Skeletal muscle tissue (tissue), 3 donors: ENCODE measurements at regions not wholly inside any gene's neighbourhood (a gene's known extent, or its start where the extent isn't known, plus 50 kb on each side); places are given as distances from the start of the nearest gene placed in this dataset.

Experiments
- H3K27ac ChIP-seq: one replicate; pipeline ENCODE4 v1.7.0; 2013; ENCODE audit warnings: mild to moderate bottlenecking, low read depth, low read length, inconsistent platforms
- H3K27me3 ChIP-seq, 3 donors: one replicate each; pipeline ENCODE4 v1.7.0; 2013; ENCODE audit warnings: low read length in 3 of 3; ENCODE audit not compliant: control insufficient read depth in 3 of 3, insufficient read depth in 3 of 3
- H3K36me3 ChIP-seq, 3 donors: one replicate each; pipeline ENCODE4 v1.7.0; 2013; ENCODE audit warnings: low read length in 3 of 3; ENCODE audit not compliant: control insufficient read depth in 3 of 3, insufficient read depth in 3 of 3
- H3K4me1 ChIP-seq, 3 donors: one replicate each; pipeline ENCODE4 v1.7.0; 2013; ENCODE audit warnings: low read length in 3 of 3, mild to moderate bottlenecking in 3 of 3; ENCODE audit not compliant: control insufficient read depth in 3 of 3, insufficient read depth in 3 of 3
- H3K4me3 ChIP-seq, 3 donors: one replicate each; pipeline ENCODE4 v1.7.0; 2013; ENCODE audit warnings: low read length in 3 of 3
- H3K9ac ChIP-seq, 3 donors: one replicate each; pipeline ENCODE4 v1.7.0; 2013; ENCODE audit warnings: low read length in 3 of 3, mild to moderate bottlenecking in 3 of 3, moderate library complexity in 2 of 3, low read depth in 1 of 3
- H3K9me3 ChIP-seq, 3 donors: one replicate each; pipeline ENCODE4 v1.7.0; 2013; ENCODE audit warnings: low read length in 3 of 3; ENCODE audit not compliant: control insufficient read depth in 3 of 3
- donor health status: Osteomylitis.

- Histone ChIP-seq H3K4me3 (no peak overlapping the region), H3K27me3 (peaks cover 0 to 4% (median 4%) of the 10 kb centered on the region in 3 donors), H3K9me3 (no peaks in the 10 kb centered on the region), H3K27ac (no peak overlapping the region), H3K4me1 (peaks cover 4 to 7% (median 6%) of the 10 kb centered on the region in 3 donors), H3K36me3 (no peaks in the 10 kb centered on the region), H3K9ac (no peak overlapping the region)
Measured at GRCh38 chr3:10601151-10601856, 95.9 kb upstream of the ATP2B2 start.

- no peak overlapping the region for H3K4me3 ChIP-seq
- H3K9ac ChIP-seq = no peak overlapping the region
- H3K36me3 ChIP-seq = no peaks in the 10 kb centered on the region
- H3K27ac ChIP-seq = no peak overlapping the region
- no peaks in the 10 kb centered on the region for H3K9me3 ChIP-seq
- peaks cover 0 to 4% (median 3%) of the 10 kb centered on the region in 3 donors for H3K27me3 ChIP-seq
- H3K4me1 ChIP-seq = peaks cover 4 to 7% (median 6%) of the 10 kb centered on the region in 3 donors
Measured at GRCh38 chr3:10601857-10602230, 96.5 kb upstream of the ATP2B2 start.

- peaks cover 4 to 7% (median 6%) of the 10 kb centered on the region in 3 donors for H3K4me1 ChIP-seq
- H3K4me3 ChIP-seq = no peak overlapping the region
- H3K27me3 ChIP-seq = peaks cover 0 to 5% (median 0%) of the 10 kb centered on the region in 3 donors
- no peaks in the 10 kb centered on the region for H3K9me3 ChIP-seq
- no peaks in the 10 kb centered on the region for H3K36me3 ChIP-seq
- no peak overlapping the region for H3K9ac ChIP-seq
- H3K27ac ChIP-seq = no peak overlapping the region
Measured at GRCh38 chr3:10602271-10602670, 96.9 kb upstream of the ATP2B2 start.

- H3K4me1 ChIP-seq = peaks cover 4 to 7% (median 6%) of the 10 kb centered on the region in 3 donors
- no peak overlapping the region for H3K4me3 ChIP-seq
- no peaks in the 10 kb centered on the region for H3K36me3 ChIP-seq
- H3K27me3 ChIP-seq = peaks cover 0 to 10% (median 4%) of the 10 kb centered on the region in 3 donors
- H3K9ac ChIP-seq = no peak overlapping the region
- no peak overlapping the region for H3K27ac ChIP-seq
- H3K9me3 ChIP-seq = no peaks in the 10 kb centered on the region
Measured at GRCh38 chr3:10602769-10603768, 97.7 kb upstream of the ATP2B2 start.

- H3K27me3 ChIP-seq = peaks cover 0 to 9% (median 8%) of the 10 kb centered on the region in 3 donors
Measured at GRCh38 chr3:10609134-10609533, 103.7 kb upstream of the ATP2B2 start.

GRCh38 chr3:10614168-10614567 is 108.8 kb upstream of the ATP2B2 start:
- Histone ChIP-seq H3K4me1 (no peaks in the 10 kb centered on the region), H3K9me3 (peaks cover 0 to 3% (median 2%) of the 10 kb centered on the region in 3 donors), H3K36me3 (no peaks in the 10 kb centered on the region), H3K27me3 (peaks cover 0 to 11% (median 6%) of the 10 kb centered on the region in 3 donors), H3K4me3 (no peak overlapping the region), H3K9ac (no peak overlapping the region), H3K27ac (no peak overlapping the region)

More at GRCh38 chr3:10609134-10609533, 103.7 kb upstream of the ATP2B2 start:
- peaks cover 0 to 3% (median 2%) of the 10 kb centered on the region in 3 donors for H3K9me3 ChIP-seq
- no peaks in the 10 kb centered on the region for H3K4me1 ChIP-seq
- no peak overlapping the region for H3K9ac ChIP-seq
- H3K27ac ChIP-seq = no peak overlapping the region
- no peaks in the 10 kb centered on the region for H3K36me3 ChIP-seq
- H3K4me3 ChIP-seq = no peak overlapping the region

- Histone ChIP-seq H3K4me1 (no peaks in the 10 kb centered on the region), H3K9me3 (peaks cover 0 to 3% (median 2%) of the 10 kb centered on the region in 3 donors), H3K4me3 (no peak overlapping the region), H3K9ac (no peak overlapping the region), H3K27ac (no peak overlapping the region), H3K36me3 (no peaks in the 10 kb centered on the region), H3K27me3 (peaks cover 0 to 19% (median 18%) of the 10 kb centered on the region in 3 donors)
Measured at GRCh38 chr3:10615715-10616114, 110.3 kb upstream of the ATP2B2 start.

GRCh38 chr3:10616321-10616720 is 110.9 kb upstream of the ATP2B2 start:
- no peaks in the 10 kb centered on the region for H3K36me3 ChIP-seq
- no peak overlapping the region for H3K4me3 ChIP-seq
- no peak overlapping the region for H3K27ac ChIP-seq
- no peak overlapping the region for H3K9ac ChIP-seq
- peaks cover 0 to 3% (median 2%) of the 10 kb centered on the region in 3 donors for H3K9me3 ChIP-seq
- H3K27me3 ChIP-seq = peaks cover 0 to 21% (median 20%) of the 10 kb centered on the region in 3 donors
- H3K4me1 ChIP-seq = no peaks in the 10 kb centered on the region

GRCh38 chr3:10619989-10620832 is 114.8 kb upstream of the ATP2B2 start:
- no peak overlapping the region for H3K27ac ChIP-seq
- H3K9ac ChIP-seq = no peak overlapping the region
- no peak overlapping the region for H3K4me3 ChIP-seq
- no peaks in the 10 kb centered on the region for H3K36me3 ChIP-seq
- peaks cover 0 to 27% (median 20%) of the 10 kb centered on the region in 3 donors for H3K27me3 ChIP-seq
- H3K4me1 ChIP-seq = no peaks in the 10 kb centered on the region
- no peaks in the 10 kb centered on the region for H3K9me3 ChIP-seq
